HG03108 (cell line): ENCODE measurements at regions not wholly inside any gene's neighbourhood (a gene's known extent, or its start where the extent isn't known, plus 50 kb on each side); places are given as distances from the start of the nearest gene placed in this dataset.

Source experiments
- ATAC-seq: cut with Tn5 transposase; IDR thresholded peaks from one replicate; pipeline ENCODE4 v1.9.1; 2021; ENCODE audit warnings: moderate library complexity; ENCODE audit not compliant: unreplicated experiment

GRCh38 chr7:84506151-84506550, 311.6 kb upstream of the SEMA3A start:
- no peak for ATAC-seq

- ATAC-seq = no peak
Measured at GRCh38 chr7:84502239-84502638, 307.6 kb upstream of the SEMA3A start.

DNA sequence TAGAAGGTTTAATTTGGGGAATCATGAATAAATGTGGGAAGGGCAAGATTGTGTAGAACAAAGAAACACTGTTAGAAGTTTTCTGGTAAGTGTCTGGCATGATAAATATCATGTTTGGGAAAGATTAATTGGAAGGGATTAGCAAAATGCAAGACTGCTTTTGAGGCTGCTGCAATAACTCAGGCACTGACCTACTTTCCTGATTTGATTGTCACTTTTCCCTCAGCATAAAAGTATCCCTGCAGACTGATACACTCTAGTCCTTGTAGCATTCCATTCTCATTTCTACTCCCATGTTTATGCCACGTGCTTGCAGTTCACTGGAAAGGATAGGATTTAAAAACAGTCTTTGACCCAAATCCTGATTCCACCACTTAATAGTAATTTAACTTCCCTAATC, 303.3 kb upstream of the SEMA3A start:
- ATAC-seq = no peak

GRCh38 chr7:84495128-84495527, 300.5 kb upstream of the SEMA3A start:
- ATAC-seq = no peak

DNA sequence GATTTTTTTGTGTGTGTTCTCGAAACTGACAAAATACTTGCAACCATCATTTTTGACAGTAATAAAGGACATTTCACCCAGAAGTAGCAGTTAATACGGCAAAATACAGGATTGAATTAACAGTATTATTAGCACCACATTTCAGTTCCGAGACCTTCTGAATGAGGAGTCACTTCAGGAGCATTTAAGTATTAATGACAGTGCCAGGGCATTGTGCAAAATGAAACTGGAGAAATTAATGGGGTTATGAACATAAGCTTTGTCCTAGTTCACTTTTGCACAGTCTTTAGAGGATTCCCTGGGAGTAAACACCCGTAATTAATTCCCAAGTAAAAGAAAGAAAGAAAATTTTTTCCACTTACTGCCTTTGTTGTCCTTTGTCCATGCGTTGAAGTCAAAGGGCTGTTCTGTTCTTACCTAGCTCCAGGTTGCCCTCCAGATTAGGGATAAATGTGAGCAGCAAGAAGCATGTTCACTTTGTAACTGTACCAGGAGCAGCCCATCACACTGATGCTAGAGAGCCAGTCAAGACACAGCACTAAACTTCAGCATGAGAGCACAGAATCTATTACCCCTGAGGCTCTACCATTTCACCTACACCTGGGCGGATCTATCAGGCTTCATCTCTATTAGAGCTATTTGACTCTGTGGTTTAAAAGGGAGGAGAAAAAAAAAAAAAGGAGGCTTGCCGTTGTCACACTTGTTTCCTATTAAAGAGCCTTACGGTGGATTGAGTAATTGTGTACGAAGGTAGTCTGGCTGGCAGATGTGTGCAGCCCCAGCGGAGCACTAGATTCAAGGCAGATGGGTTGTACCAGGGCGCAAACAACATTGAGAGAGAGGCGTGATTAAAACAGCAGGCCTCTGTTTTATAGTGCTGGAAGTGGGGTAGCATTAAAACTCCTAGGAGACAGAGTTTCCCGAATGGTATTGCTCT, 297.8 kb upstream of the SEMA3A start:
- no peak for ATAC-seq

GRCh38 chr7:84490661-84491060, 296.1 kb upstream of the SEMA3A start:
- ATAC-seq = no peak

DNA sequence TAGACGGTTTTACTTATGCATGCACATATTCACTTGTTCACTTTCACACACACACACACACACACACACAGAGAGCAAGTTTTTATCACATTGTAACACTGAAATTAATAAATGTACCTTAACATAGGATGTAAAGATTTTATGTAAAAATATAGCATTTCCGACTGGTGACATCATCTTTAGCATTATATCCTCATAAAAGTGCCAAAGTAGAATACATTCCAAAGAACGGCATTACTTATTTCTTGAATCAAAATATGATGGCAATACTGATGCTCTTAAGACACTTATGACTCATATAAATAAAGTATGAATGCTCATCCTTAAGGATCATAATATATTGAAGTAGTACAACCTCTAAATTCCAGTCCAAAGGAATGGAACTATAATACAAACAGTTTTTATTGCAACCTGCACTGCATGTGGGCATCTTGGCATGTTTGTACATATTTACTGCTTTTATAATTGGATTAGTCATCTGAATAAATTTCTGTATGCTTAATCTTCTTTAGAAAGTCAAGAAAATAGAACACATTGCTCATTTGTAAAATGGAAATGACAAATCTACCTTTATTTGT, 290.0 kb upstream of the SEMA3A start:
- no peak for ATAC-seq

DNA sequence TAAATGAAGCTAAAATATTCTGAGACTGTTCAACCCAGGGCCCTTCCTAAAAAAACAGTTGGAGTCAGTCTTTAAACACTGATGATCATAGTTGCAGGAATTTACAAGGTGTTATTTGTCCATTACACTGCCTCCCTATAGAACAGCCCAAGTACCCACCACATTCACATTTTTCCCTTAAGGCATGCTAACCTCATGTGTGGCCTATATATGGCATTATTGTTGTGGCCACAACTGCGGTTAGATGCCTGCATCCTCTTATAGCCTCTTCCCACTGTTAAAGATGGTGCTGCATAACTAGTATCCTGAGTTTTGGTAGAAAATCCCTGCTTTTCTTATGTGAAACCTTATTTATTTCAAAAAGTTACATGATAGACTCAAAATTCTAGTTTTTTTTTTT, 287.9 kb upstream of the SEMA3A start:
- ATAC-seq = no peak

- ATAC-seq = no peak
Measured at GRCh38 chr7:84479059-84479458, 284.5 kb upstream of the SEMA3A start.

GRCh38 chr7:84477786-84478478, 283.3 kb upstream of the SEMA3A start:
- no peak for ATAC-seq

DNA sequence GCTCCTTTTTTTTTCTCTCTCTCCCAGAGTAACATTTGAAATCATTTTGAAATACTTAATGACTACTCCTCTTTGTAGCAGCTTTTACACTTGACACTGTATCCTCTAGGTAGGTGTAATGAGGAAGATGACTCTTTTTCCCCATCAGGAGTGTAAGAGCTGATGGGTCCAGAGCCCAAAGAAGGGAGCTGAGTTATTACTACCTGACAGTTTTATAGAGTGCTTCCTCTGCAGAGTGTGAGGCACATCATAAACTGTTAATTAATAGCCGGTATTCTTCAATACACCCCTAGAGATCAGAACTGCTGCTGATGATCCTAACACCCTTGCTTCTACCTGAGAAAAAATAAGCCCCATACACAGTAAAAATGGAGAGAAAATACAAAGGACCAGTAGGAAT, 279.8 kb upstream of the SEMA3A start:
- no peak for ATAC-seq

- no peak for ATAC-seq
Measured at GRCh38 chr7:84471576-84471975, 277.0 kb upstream of the SEMA3A start.

DNA sequence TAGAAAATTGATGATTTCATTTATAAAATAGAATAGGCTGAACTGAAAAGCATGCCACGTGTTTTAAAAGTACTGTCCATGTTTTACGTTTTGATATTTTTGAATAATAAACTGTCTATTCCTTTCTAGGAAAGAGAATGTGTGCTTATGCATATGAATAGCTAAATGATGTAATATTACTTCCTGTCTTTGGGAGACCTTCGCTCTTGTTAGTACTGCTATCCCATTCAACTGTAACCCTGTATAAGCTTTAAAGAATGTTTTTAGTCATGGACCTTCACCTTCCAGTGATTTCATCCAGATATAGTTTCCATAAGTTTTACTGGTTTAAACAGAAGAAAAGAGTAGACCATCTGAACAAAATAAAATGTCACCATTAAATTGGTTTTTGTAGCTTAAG, 274.4 kb upstream of the SEMA3A start:
- no peak for ATAC-seq

- ATAC-seq = no peak
Measured at GRCh38 chr7:84462259-84462658, 267.7 kb upstream of the SEMA3A start.

GRCh38 chr7:84461093-84461492, 266.5 kb upstream of the SEMA3A start:
- no peak for ATAC-seq

GRCh38 chr7:84455788-84456187, 261.2 kb upstream of the SEMA3A start:
- no peak for ATAC-seq

GRCh38 chr7:84454174-84454959, 259.8 kb upstream of the SEMA3A start:
- ATAC-seq = no peak

- ATAC-seq = no peak
Measured at GRCh38 chr7:84452618-84453017, 258.0 kb upstream of the SEMA3A start.

DNA sequence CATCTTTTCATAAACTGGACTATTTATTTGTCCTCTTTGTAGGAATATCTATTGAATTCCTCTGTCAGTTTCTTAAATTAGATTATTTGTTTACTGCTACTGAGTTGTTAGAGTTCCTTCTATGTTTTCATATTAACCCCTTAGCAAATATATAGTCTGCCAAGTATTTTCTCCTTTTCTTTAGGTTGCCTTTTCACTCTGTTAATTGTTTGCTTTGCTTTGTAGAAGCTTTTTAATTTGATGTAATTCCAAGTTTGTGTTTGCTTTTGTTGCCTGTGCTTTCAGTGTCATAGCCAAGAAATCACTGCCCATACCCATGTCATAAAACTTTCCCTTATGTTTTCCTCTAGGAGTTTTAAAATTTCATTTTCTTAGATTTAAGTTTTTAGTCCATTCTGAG, 256.2 kb upstream of the SEMA3A start:
- no peak for ATAC-seq

DNA sequence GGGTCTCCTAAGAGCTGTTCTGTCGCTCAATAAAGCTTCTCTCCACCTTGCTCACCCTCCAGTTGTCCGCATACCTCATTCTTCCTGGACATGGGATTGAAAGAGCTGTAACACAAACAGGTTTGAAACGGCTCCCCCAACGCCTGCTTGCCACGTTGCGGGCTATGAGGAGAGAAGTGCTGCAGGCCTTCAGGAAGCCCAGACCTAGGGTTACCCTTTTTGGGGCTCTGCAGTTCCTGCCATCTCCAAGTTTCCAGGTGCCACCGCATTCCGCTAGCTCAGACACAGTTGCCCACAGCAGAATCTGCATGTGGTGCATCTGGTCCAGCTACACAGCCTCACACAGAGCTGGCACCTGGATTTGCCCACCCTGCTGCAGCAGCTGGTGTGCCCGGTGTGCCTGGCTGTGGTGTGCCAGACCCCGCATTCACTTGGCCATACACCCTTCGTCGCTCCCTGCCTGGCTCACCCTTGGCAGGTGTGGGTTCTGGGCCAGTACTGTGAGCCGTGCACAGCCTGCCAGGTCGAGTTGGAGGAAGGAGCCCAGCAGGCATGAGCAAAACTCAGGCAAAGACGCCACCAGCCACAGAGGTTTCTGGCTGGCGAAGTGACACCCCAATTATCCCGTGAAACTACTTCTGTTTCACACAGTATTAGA, 253.2 kb upstream of the SEMA3A start:
- no peak for ATAC-seq
